ENCODE measurements at regions not wholly inside any gene's neighbourhood (a gene's known extent, or its start where the extent isn't known, plus 50 kb on each side); places are given as distances from the start of the nearest gene placed in this dataset.

DNA sequence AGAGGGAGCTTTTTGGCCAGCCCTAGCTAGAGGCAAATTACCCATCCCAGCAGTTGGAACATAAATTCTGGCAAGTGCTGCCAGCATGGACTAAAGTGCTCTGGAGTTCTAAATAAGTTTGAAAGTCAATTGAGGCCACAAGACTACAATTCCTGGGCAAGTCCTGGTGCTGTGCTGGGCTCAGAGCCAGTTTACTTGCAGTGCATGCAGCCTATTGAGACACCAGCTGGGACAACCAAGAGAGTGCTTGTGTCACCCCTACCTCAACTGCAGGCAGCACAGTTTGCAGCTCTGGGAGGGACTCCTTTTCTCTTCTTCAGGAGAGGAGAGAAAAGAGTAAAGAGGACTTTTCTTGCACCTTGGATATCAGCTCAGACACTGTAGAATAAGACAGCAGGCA is 277.2 kb upstream of the TMEFF2 start:
- no peaks in the 10 kb centered on the region for H3K4me1 ChIP-seq (ENCODE audit: insufficient read depth)
- no peaks in the 10 kb centered on the region for H3K27me3 ChIP-seq
- no peaks in the 10 kb centered on the region for H3K9me3 ChIP-seq (ENCODE audit: low read depth)
- no peak overlapping the region for H2AFZ ChIP-seq
- H3K36me3 ChIP-seq (replicated peaks; ENCODE audit: insufficient read depth, low read depth), result no peaks in the 10 kb centered on the region
- H3K27ac ChIP-seq, result no peak overlapping the region
- H3K4me3 ChIP-seq, result no peak overlapping the region
- no peak overlapping the region for H3K4me2 ChIP-seq
- no peak for TF ChIP-seq EZH2 (IDR thresholded peaks at IDR 0.05; ENCODE audit: borderline replicate concordance)
- TF ChIP-seq, protein P1, sequence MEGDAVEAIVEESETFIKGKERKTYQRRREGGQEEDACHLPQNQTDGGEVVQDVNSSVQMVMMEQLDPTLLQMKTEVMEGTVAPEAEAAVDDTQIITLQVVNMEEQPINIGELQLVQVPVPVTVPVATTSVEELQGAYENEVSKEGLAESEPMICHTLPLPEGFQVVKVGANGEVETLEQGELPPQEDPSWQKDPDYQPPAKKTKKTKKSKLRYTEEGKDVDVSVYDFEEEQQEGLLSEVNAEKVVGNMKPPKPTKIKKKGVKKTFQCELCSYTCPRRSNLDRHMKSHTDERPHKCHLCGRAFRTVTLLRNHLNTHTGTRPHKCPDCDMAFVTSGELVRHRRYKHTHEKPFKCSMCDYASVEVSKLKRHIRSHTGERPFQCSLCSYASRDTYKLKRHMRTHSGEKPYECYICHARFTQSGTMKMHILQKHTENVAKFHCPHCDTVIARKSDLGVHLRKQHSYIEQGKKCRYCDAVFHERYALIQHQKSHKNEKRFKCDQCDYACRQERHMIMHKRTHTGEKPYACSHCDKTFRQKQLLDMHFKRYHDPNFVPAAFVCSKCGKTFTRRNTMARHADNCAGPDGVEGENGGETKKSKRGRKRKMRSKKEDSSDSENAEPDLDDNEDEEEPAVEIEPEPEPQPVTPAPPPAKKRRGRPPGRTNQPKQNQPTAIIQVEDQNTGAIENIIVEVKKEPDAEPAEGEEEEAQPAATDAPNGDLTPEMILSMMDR (IDR thresholded peaks at IDR 0.05; ENCODE audit: poor library complexity), result no peak
- TF ChIP-seq EZH2phosphoT487 (IDR thresholded peaks at IDR 0.05; ENCODE audit: low read depth, severe bottlenecking, unreplicated experiment), result no peak
- no peaks in the 10 kb centered on the region for H3K9me2 ChIP-seq (replicated peaks; ENCODE audit: insufficient read depth)
- no peaks in the 10 kb centered on the region for H4K20me1 ChIP-seq (ENCODE audit: insufficient read depth, poor library complexity, severe bottlenecking)
- H3K79me2 ChIP-seq, result no peaks in the 10 kb centered on the region
- no peak for DNase-seq (ENCODE audit: low spot score)

DNA sequence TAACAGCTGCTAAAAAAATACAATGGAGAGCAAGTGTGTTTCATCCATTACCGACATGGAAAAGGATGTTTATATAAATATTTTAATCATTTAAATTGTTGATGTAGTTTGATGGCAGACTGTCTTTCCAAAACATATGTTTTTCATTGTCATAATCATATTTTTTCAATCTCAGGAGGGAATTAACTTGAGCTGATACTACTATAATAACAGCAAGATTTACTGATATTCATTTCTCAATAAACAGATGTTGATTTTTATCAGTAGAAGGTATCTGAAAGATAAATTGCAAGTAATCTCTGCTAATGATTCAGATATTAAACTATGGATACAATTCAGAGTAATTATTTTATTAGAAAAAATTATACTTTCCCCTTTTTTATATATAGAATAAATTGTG is 274.9 kb upstream of the TMEFF2 start:
- Histone ChIP-seq H4K20me1 (ENCODE audit: insufficient read depth, poor library complexity, severe bottlenecking) (no peaks in the 10 kb centered on the region), H3K79me2 (no peaks in the 10 kb centered on the region), H3K4me2 (no peak overlapping the region), H3K27ac (no peak overlapping the region), H3K36me3 (replicated peaks; ENCODE audit: insufficient read depth, low read depth) (no peaks in the 10 kb centered on the region), H3K9me2 (replicated peaks; ENCODE audit: insufficient read depth) (no peaks in the 10 kb centered on the region), H3K9me3 (ENCODE audit: low read depth) (no peaks in the 10 kb centered on the region), H2AFZ (no peak overlapping the region), H3K4me1 (ENCODE audit: insufficient read depth) (no peaks in the 10 kb centered on the region), H3K27me3 (no peaks in the 10 kb centered on the region), H3K4me3 (no peak overlapping the region)
- no peak for DNase-seq (ENCODE audit: low spot score)
- TF ChIP-seq EZH2 (IDR thresholded peaks at IDR 0.05; ENCODE audit: borderline replicate concordance) (no peak), EZH2phosphoT487 (IDR thresholded peaks at IDR 0.05; ENCODE audit: low read depth, severe bottlenecking, unreplicated experiment) (no peak)
- TF ChIP-seq, protein P1 (IDR thresholded peaks at IDR 0.05; ENCODE audit: poor library complexity), result no peak
- 79% methylated on average over 1 of the region's 1 CpG for WGBS (ENCODE audit: low lambda C conversion rate, missing lambda C conversion rate)

DNA sequence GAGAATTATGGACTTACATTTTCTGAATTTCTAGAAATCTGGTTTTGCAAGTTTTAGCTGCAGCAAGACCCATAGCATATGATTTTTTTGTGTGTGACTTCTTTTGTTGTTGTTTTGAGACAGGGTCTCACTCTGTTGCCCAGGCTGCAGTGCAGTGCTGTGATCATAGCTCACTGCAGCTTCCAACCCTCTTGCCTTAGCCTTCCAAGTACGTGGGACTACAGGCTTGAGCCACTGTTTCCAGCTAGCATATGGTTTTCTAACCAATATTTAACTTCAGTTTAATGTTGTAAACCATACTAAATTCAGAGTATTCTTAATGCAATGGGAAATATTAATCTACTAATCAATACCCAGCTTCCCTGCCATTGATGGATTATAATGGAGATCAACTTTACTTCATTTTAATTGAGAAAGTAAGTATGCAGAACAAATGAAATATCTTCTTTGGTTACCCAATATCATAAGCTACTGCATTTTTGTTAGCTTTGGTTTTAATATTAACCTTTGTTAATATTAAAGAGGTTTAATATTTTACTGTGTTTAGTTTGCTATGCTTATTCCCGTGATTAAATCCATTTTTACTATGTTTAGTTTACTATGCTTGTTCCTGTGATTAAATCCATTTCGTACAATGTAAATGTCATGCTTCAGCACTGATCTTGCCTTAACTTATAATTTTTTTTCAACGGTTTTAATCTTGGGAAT is 273.4 kb upstream of the TMEFF2 start:
- no peak for DNase-seq (ENCODE audit: low spot score)
- H3K9me3 ChIP-seq (ENCODE audit: low read depth), result no peaks in the 10 kb centered on the region
- no peak overlapping the region for H3K4me3 ChIP-seq
- H2AFZ ChIP-seq, result no peak overlapping the region
- no peak overlapping the region for H3K4me2 ChIP-seq
- TF ChIP-seq, protein P1 (IDR thresholded peaks at IDR 0.05; ENCODE audit: poor library complexity), result no peak
- TF ChIP-seq EZH2phosphoT487 (IDR thresholded peaks at IDR 0.05; ENCODE audit: low read depth, severe bottlenecking, unreplicated experiment) (no peak), EZH2 (IDR thresholded peaks at IDR 0.05; ENCODE audit: borderline replicate concordance) (no peak)
- H3K36me3 ChIP-seq (replicated peaks; ENCODE audit: insufficient read depth, low read depth), result no peaks in the 10 kb centered on the region
- no peak overlapping the region for H3K27ac ChIP-seq
- no peaks in the 10 kb centered on the region for H3K27me3 ChIP-seq
- WGBS (ENCODE audit: low lambda C conversion rate, missing lambda C conversion rate), result 67% methylated on average over 4 of the region's 4 CpGs
- H4K20me1 ChIP-seq (ENCODE audit: insufficient read depth, poor library complexity, severe bottlenecking), result no peaks in the 10 kb centered on the region
- no peaks in the 10 kb centered on the region for H3K79me2 ChIP-seq
- H3K9me2 ChIP-seq (replicated peaks; ENCODE audit: insufficient read depth), result no peaks in the 10 kb centered on the region
- no peaks in the 10 kb centered on the region for H3K4me1 ChIP-seq (ENCODE audit: insufficient read depth)

Measured in hepatocyte (in vitro differentiated cells).